IPS DF 6.9 (cell line): ENCODE measurements at regions not wholly inside any gene's neighbourhood (a gene's known extent, or its start where the extent isn't known, plus 50 kb on each side); places are given as distances from the start of the nearest gene placed in this dataset.

Experiments
- DNase-seq: peaks from one replicate; pipeline ENCODE4 v3.0.0-alpha.2; 2013; ENCODE audit warnings: low read depth, low spot score
- H3K27ac ChIP-seq: one replicate; pipeline ENCODE4 v1.5.1; 2013; ENCODE audit warnings: low read length, control low read depth
- H3K27me3 ChIP-seq: 2 replicates; pipeline ENCODE4 v1.6.1; 2013; ENCODE audit warnings: mild to moderate bottlenecking, low read length; ENCODE audit not compliant: control insufficient read depth, insufficient read depth
- H3K36me3 ChIP-seq: 2 replicates; pipeline ENCODE4 v1.6.1; 2013; ENCODE audit warnings: low read length; ENCODE audit not compliant: control insufficient read depth, insufficient read depth
- H3K4me1 ChIP-seq: 2 replicates; pipeline ENCODE4 v1.6.1; 2013; ENCODE audit warnings: low read length; ENCODE audit not compliant: control insufficient read depth, insufficient read depth
- H3K4me3 ChIP-seq: 2 replicates; pipeline ENCODE4 v1.5.1; 2013; ENCODE audit warnings: mild to moderate bottlenecking, low read length
- H3K9me3 ChIP-seq: 2 replicates; pipeline ENCODE4 v1.6.1; 2013; ENCODE audit warnings: low read length, inconsistent platforms; ENCODE audit not compliant: control insufficient read depth, insufficient read depth
- WGBS: extraction: QIAGEN DNeasy Blood & Tissue Kit; methylation state at CpG from one replicate; pipeline ENCODE4 v1.1.7; 2013; ENCODE audit warnings: mixed read lengths, missing lambda C conversion rate; ENCODE audit not compliant: insufficient read length, insufficient coverage; 5-methylcytosine and 5-hydroxymethylcytosine counted together

DNA sequence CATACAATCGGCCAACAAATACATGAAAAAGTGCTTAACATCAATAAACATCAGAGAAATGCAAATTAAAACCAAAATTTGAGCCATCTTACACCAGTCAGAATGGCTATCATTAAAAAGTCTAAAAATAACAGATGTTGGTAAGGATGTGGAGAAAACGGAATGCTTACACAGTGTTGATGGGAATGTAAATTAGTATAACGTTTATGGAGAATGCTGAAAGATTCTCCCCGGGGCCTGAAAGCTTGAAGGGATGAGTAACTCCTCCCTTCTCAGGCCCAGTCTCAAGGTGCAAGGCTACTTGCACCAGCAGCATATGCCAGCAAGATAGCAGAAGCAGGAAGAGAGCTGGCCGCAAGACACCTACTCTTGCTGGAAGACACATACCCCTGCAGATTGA lies 123.7 kb upstream of the NLGN1 start:
- no peak overlapping the region for H3K4me3 ChIP-seq
- no peaks in the 10 kb centered on the region for H3K27me3 ChIP-seq
- no peak for DNase-seq
- WGBS: 100% methylated on average over 2 of the region's 5 CpGs
- H3K36me3 ChIP-seq: no peaks in the 10 kb centered on the region
- H3K4me1 ChIP-seq: no peaks in the 10 kb centered on the region; the same call in 1 of the 2 replicates
- no peak overlapping the region for H3K27ac ChIP-seq
- no peaks in the 10 kb centered on the region for H3K9me3 ChIP-seq

DNA sequence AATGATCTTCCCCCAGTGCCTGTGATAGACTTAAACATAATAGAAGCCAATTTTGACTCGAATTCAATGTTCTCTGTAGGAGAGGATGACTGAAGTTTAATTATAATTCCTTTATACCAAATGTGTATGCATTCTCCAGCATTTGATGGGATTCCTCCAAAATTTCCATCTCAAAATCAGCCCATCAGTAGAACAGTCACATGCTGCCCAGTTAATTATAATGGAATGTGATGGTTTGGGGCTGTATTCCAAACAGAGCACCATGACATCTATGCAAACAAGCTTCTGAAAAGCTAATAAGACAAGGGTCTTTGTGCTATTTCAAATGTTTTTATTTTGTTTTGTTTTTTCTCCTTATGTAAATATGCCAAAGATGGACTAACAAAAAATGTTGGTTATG lies 127.7 kb upstream of the SPATA16 start:
- DNase-seq: no peak
- H3K9me3 ChIP-seq: no peaks in the 10 kb centered on the region
- H3K4me3 ChIP-seq: no peak overlapping the region
- no peaks in the 10 kb centered on the region for H3K27me3 ChIP-seq
- H3K4me1 ChIP-seq: no peaks in the 10 kb centered on the region; the same call in 1 of the 2 replicates
- no peaks in the 10 kb centered on the region for H3K36me3 ChIP-seq
- no CpG with 5 or more reads among the region's 1 CpG for WGBS
- H3K27ac ChIP-seq: no peak overlapping the region

- no peak overlapping the region for H3K4me3 ChIP-seq
- no peaks in the 10 kb centered on the region for H3K36me3 ChIP-seq
- H3K9me3 ChIP-seq: no peaks in the 10 kb centered on the region
- no peak for DNase-seq
- no peak overlapping the region for H3K27ac ChIP-seq
- no peaks in the 10 kb centered on the region; the same call in 1 of the 2 replicates for H3K4me1 ChIP-seq
- H3K27me3 ChIP-seq: no peaks in the 10 kb centered on the region
Measured at GRCh38 chr3:173267716-173268115, 126.7 kb upstream of the SPATA16 start.

DNA sequence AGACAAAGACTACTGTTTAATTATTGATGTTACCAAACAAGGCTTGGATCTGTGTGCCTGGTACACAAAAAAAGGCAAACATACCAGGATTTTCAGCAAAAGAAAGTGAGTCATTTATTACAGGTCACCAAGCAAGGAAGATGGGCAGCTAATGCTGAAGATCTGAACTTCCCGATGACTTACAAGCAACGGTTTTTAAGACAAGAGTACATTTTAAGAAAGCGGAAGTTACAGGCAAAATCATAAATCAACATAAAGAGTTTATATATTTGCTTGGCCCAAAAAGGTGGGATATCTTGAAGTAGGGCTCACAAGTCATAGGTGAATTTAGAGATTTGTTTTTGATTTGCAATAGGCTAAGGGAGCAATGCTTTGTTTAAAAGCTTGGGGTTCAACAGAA lies 125.4 kb upstream of the SPATA16 start:
- Histone ChIP-seq H3K36me3 (no peaks in the 10 kb centered on the region), H3K4me1 (no peaks in the 10 kb centered on the region; the same call in 1 of the 2 replicates), H3K27me3 (no peaks in the 10 kb centered on the region), H3K9me3 (no peaks in the 10 kb centered on the region), H3K27ac (no peak overlapping the region), H3K4me3 (no peak overlapping the region)
- no peak for DNase-seq
- WGBS: no CpG with 5 or more reads among the region's 3 CpGs

DNA sequence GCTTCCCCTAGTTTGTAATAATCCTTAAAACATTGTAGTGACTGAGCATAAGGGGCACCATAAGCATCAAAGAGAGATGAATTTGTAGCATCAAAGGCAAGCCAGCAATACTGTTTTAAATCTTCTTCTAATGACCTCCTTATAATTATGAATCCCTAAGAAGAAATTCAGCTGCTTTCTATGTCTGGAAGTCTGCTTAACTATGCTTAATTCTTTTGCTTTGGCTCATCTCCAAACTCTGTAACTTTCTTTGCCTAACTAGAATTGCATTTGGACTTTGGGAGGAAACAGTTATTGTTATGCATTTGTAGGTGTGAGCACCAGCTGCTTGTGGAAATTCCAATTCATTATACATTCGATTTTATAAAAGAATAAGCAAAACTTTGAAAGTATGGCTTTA lies 117.7 kb upstream of the SPATA16 start:
- Histone ChIP-seq H3K4me3 (no peak overlapping the region), H3K4me1 (no peaks in the 10 kb centered on the region; the same call in 1 of the 2 replicates), H3K27ac (no peak overlapping the region), H3K9me3 (no peaks in the 10 kb centered on the region), H3K27me3 (no peaks in the 10 kb centered on the region), H3K36me3 (no peaks in the 10 kb centered on the region)
- WGBS: no CpG with 5 or more reads among the region's 1 CpG
- DNase-seq: no peak

DNA sequence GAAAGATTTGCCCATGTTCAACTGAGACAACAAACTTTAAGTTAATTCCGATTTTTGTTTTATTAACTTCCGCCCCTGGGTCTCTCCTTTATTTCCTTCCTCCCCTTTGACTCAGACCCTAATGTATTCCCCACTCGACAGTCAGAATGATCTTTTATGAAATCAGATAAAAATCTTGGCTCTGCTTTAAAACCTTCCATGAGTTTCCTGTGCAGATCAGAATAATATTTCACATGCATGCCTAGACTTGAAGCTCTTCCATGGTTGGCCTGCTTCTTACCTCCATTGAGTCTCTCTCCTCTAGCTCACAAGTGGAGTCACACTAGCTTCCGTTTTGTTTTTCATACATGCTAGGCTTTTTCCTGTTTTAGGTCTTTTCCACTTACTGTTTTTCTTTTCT lies 116.8 kb upstream of the SPATA16 start:
- no peak overlapping the region for H3K4me3 ChIP-seq

GRCh38 chr3:173255555-173255954 lies 114.5 kb upstream of the SPATA16 start:
- no peak overlapping the region for H3K27ac ChIP-seq
- WGBS: no CpG with 5 or more reads among the region's 5 CpGs
- no peaks in the 10 kb centered on the region for H3K9me3 ChIP-seq
- no peaks in the 10 kb centered on the region; the same call in 1 of the 2 replicates for H3K4me1 ChIP-seq
- H3K36me3 ChIP-seq: no peaks in the 10 kb centered on the region
- no peak overlapping the region for H3K4me3 ChIP-seq
- DNase-seq: no peak
- H3K27me3 ChIP-seq: no peaks in the 10 kb centered on the region

More for the DNA sequence above, 116.8 kb upstream of the SPATA16 start:
- no peak for DNase-seq
- Histone ChIP-seq H3K4me1 (no peaks in the 10 kb centered on the region; the same call in 1 of the 2 replicates), H3K9me3 (no peaks in the 10 kb centered on the region), H3K36me3 (no peaks in the 10 kb centered on the region), H3K27ac (no peak overlapping the region), H3K27me3 (no peaks in the 10 kb centered on the region)
- WGBS: no CpG with 5 or more reads among the region's 4 CpGs

DNA sequence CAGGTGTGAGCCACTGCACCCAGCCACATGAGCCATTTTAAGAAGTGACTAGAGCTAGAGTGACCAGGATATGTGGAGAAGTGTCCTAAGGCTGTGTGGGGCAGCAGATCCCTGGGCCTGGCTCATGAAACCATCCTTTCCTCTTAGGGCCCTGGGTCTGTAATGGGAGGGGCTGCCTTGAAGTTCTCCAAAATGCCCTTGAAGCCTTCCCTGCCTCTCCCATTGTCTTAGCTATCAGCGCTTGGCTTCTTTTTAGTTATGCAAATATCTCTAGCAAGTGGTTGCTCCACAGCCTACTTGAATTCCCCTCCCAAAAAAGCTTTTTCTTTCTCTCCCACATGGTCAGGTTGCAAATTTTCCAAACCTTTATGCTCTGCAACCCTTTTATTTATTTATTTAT lies 112.4 kb upstream of the SPATA16 start:
- no peaks in the 10 kb centered on the region for H3K9me3 ChIP-seq
- DNase-seq: peak; percentile 25
- no peaks in the 10 kb centered on the region; the same call in 1 of the 2 replicates for H3K4me1 ChIP-seq
- no peak overlapping the region for H3K4me3 ChIP-seq
- H3K27ac ChIP-seq: no peak overlapping the region
- WGBS: no CpG with 5 or more reads among the region's 1 CpG
- H3K27me3 ChIP-seq: no peaks in the 10 kb centered on the region
- no peaks in the 10 kb centered on the region for H3K36me3 ChIP-seq

GRCh38 chr3:173249457-173249856 lies 108.4 kb upstream of the SPATA16 start:
- no peaks in the 10 kb centered on the region for H3K27me3 ChIP-seq
- H3K9me3 ChIP-seq: no peaks in the 10 kb centered on the region
- no peaks in the 10 kb centered on the region for H3K36me3 ChIP-seq
- no peaks in the 10 kb centered on the region for H3K4me1 ChIP-seq
- no peak overlapping the region for H3K27ac ChIP-seq
- H3K4me3 ChIP-seq: no peak overlapping the region
- no peak for DNase-seq
- WGBS: no CpG with 5 or more reads among the region's 2 CpGs

- Histone ChIP-seq H3K4me1 (no peaks in the 10 kb centered on the region), H3K4me3 (no peak overlapping the region), H3K27me3 (no peaks in the 10 kb centered on the region), H3K27ac (no peak overlapping the region), H3K9me3 (no peaks in the 10 kb centered on the region), H3K36me3 (no peaks in the 10 kb centered on the region)
- WGBS: no CpG with 5 or more reads among the region's 1 CpG
- DNase-seq: no peak
Measured at GRCh38 chr3:173241727-173242126, 100.7 kb upstream of the SPATA16 start.

DNA sequence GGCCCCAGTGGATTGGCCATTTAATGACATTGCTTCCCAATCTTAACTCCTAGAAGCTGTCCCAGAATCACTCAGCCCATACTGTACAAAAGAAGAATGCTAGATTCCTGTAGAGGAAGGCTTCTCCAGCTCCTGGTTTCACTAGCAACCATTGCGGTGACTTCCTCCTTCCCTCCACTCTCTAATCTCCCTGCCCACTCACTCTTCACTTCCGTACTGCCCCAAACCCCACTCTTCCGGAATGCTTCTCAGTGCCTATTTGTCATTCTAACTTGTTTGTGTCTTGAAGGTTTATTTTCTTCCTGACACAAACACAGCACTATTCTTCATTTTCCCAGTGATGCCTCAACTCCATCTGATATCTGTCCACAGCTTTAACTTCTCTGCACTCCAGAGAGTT lies 97.1 kb upstream of the SPATA16 start:
- H3K9me3 ChIP-seq: no peaks in the 10 kb centered on the region
- no peaks in the 10 kb centered on the region for H3K27me3 ChIP-seq
- no peak for DNase-seq
- H3K36me3 ChIP-seq: no peaks in the 10 kb centered on the region
- no peaks in the 10 kb centered on the region for H3K4me1 ChIP-seq
- WGBS: no CpG with 5 or more reads among the region's 3 CpGs
- H3K27ac ChIP-seq: no peak overlapping the region
- H3K4me3 ChIP-seq: no peak overlapping the region
